ENCODE measurements at regions not wholly inside any gene's neighbourhood (a gene's known extent, or its start where the extent isn't known, plus 50 kb on each side); places are given as distances from the start of the nearest gene placed in this dataset.

DNA sequence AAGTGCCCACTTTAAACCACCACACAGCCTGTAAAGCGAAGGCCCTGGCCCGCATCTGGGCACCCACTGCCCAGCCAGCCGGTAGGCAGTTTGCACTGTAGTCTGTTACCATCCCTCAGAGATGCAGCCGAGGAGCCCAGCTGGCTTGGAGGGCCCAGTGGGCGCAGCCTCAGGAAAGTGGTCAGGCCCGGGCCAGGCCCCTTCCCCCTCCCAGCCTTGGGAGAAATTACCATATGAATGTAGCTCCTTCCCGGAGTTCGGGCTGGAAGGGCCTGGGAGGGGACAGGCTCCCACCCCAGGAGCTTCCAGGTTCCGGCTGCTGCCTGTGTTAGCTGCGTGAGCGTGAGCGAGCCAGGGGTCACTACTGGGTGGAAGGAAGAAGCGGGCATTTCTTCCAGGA is 325.4 kb downstream of the SEC14L1 start:
- peak; percentile 68 for DNase-seq (ENCODE audit: extremely low spot score, unreplicated experiment)

DNA sequence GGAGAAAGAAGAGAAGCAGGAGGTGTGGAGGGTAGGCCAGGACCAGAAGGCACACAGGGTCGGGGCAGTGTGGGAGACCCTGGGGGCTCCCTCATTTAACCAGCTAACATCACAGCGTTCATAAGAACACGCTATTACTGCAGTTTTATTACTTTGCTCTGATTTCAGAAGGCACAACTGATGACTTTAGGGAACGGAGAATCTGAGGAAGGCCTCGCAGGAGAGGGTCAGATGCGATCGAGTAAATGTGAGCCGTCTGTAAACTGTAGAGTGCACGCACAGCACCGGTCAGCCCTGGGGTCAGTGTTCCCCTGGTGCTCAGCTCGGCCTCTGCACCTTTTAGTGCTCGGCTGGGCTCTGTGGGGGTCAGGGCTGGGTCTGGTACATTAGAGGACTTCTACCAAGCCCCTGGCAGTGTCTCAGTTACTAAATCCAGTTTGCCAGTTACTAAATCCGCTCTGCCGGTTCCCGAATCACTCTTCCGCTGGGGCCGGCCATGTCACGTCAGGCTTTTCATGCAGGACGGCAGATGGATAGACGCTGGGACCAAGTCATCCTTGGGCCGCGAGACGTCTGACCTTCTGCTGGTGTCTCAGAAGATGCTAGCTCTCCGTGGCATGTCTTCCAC is 325.9 kb downstream of the SEC14L1 start:
- H3K27ac Mint-ChIP-seq, result peak overlapping the region; percentile 89
- no peaks in the 10 kb centered on the region for H3K27me3 Mint-ChIP-seq
- DNase-seq (ENCODE audit: extremely low spot score, unreplicated experiment), result no peak
- peaks cover 27% of the 10 kb centered on the region for H3K36me3 Mint-ChIP-seq
- TF ChIP-seq, protein P1, sequence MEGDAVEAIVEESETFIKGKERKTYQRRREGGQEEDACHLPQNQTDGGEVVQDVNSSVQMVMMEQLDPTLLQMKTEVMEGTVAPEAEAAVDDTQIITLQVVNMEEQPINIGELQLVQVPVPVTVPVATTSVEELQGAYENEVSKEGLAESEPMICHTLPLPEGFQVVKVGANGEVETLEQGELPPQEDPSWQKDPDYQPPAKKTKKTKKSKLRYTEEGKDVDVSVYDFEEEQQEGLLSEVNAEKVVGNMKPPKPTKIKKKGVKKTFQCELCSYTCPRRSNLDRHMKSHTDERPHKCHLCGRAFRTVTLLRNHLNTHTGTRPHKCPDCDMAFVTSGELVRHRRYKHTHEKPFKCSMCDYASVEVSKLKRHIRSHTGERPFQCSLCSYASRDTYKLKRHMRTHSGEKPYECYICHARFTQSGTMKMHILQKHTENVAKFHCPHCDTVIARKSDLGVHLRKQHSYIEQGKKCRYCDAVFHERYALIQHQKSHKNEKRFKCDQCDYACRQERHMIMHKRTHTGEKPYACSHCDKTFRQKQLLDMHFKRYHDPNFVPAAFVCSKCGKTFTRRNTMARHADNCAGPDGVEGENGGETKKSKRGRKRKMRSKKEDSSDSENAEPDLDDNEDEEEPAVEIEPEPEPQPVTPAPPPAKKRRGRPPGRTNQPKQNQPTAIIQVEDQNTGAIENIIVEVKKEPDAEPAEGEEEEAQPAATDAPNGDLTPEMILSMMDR (conservative IDR thresholded peaks at IDR 0.05), result no peak
- no peaks in the 10 kb centered on the region for H3K9me3 Mint-ChIP-seq
- peaks cover 69% of the 10 kb centered on the region for H3K4me1 Mint-ChIP-seq (ENCODE audit: unreplicated experiment)
- H3K4me3 Mint-ChIP-seq, result peak overlapping the region; percentile 67

More for the DNA sequence above, 325.4 kb downstream of the SEC14L1 start:
- Mint-ChIP-seq H3K9me3 (no peaks in the 10 kb centered on the region), H3K27ac (peak overlapping the region; percentile 89), H3K4me1 (ENCODE audit: unreplicated experiment) (peaks cover 69% of the 10 kb centered on the region), H3K27me3 (no peaks in the 10 kb centered on the region), H3K4me3 (peak overlapping the region; percentile 67), H3K36me3 (peaks cover 27% of the 10 kb centered on the region)
- TF ChIP-seq, protein P1 (conservative IDR thresholded peaks at IDR 0.05), result no peak

DNA sequence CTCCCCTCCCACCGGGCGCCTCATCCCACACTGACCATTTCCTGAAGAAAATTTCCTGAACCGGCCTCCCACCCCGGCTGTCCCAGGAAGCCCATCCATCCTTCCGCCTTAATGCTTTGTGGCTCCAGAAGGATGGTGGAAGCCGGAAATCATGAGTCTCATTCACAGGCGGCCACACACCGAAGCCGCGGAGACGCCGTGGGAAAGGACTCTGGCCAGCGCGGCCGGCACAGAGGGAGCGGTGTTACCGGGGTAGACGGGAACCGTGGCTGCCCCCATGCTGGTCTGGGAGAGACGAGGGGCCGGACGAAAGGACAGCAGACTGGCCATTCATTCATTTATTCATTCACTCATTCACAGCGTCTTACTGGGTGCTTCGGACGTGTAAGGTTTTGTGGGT is 326.8 kb downstream of the SEC14L1 start:
- Mint-ChIP-seq H3K9me3 (no peaks in the 10 kb centered on the region), H3K27me3 (no peaks in the 10 kb centered on the region), H3K27ac (no peak overlapping the region), H3K4me3 (peak overlapping the region; percentile 17), H3K36me3 (peaks cover 27% of the 10 kb centered on the region), H3K4me1 (ENCODE audit: unreplicated experiment) (peaks cover 74% of the 10 kb centered on the region)
- TF ChIP-seq, protein P1 (conservative IDR thresholded peaks at IDR 0.05), result no peak
- DNase-seq (ENCODE audit: extremely low spot score, unreplicated experiment), result no peak

DNA sequence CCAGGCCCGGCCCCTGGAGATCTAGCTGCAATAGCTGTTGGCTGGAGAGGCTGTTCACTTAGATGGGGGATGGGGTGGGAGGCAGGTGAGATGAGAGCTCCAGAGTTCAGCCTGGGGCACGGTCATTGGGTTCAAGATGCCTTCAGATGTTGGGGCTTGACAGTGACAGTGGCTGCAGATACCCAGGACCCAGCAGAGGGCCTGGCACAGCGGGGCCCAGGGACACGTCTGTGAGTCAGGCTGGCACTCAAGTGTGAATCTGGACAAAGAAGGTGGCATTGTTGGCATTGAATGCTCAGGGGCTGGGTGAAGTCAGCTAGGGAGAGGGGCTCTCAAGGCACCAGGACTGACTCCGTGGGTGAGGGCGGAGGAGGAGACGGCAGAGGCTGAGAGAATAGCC is 328.1 kb downstream of the SEC14L1 start:
- TF ChIP-seq, protein P1 (conservative IDR thresholded peaks at IDR 0.05), result no peak
- H3K4me3 Mint-ChIP-seq, result peak overlapping the region; percentile 25
- H3K27ac Mint-ChIP-seq, result peak overlapping the region; percentile 80
- H3K9me3 Mint-ChIP-seq, result no peaks in the 10 kb centered on the region
- peaks cover 84% of the 10 kb centered on the region for H3K4me1 Mint-ChIP-seq (ENCODE audit: unreplicated experiment)
- H3K36me3 Mint-ChIP-seq, result peaks cover 28% of the 10 kb centered on the region
- DNase-seq (ENCODE audit: extremely low spot score, unreplicated experiment), result no peak
- no peaks in the 10 kb centered on the region for H3K27me3 Mint-ChIP-seq

DNA sequence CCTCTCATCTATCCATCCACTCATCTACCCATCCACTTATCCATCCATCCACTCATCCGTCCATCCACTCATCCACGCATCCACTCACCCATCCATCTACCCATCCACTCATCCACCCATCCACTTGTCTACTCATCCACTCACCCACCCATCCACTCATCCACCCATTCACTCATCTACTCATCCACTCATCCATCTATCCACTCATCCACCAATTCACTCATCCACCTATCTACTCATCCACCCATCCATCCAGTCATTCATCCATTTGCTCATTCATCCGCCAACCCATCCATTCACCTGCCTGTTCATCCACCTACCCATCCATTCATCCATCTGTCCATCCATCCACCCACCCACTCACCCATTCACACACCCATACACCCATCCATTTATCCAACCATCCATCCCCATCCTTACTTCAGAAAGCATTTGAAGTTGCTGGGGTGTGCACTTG is 329.6 kb downstream of the SEC14L1 start:
- no peak for DNase-seq (ENCODE audit: extremely low spot score, unreplicated experiment)
- peak overlapping the region; percentile 92 for H3K27ac Mint-ChIP-seq
- H3K9me3 Mint-ChIP-seq, result no peaks in the 10 kb centered on the region
- TF ChIP-seq, protein P1 (conservative IDR thresholded peaks at IDR 0.05), result no peak
- H3K27me3 Mint-ChIP-seq, result no peaks in the 10 kb centered on the region
- H3K4me3 Mint-ChIP-seq, result peak overlapping the region; percentile 62
- H3K4me1 Mint-ChIP-seq (ENCODE audit: unreplicated experiment), result peaks cover 89% of the 10 kb centered on the region
- peaks cover 26% of the 10 kb centered on the region for H3K36me3 Mint-ChIP-seq
